Stimulated activated CD4-positive, alpha-beta T cell treated with anti-CD3 and anti-CD28 coated beads, Interleukin-15, amount 100 ng/mL, for 48 hours (primary cell): ENCODE measurements at regions not wholly inside any gene's neighbourhood (a gene's known extent, or its start where the extent isn't known, plus 50 kb on each side); places are given as distances from the start of the nearest gene placed in this dataset.

ENCODE experiments used
- DNase-seq, 2 donors: peaks; one replicate each; pipeline ENCODE4 v3.0.0-alpha.2; 2020; ENCODE audit warnings: low read depth in 2 of 2

DNA sequence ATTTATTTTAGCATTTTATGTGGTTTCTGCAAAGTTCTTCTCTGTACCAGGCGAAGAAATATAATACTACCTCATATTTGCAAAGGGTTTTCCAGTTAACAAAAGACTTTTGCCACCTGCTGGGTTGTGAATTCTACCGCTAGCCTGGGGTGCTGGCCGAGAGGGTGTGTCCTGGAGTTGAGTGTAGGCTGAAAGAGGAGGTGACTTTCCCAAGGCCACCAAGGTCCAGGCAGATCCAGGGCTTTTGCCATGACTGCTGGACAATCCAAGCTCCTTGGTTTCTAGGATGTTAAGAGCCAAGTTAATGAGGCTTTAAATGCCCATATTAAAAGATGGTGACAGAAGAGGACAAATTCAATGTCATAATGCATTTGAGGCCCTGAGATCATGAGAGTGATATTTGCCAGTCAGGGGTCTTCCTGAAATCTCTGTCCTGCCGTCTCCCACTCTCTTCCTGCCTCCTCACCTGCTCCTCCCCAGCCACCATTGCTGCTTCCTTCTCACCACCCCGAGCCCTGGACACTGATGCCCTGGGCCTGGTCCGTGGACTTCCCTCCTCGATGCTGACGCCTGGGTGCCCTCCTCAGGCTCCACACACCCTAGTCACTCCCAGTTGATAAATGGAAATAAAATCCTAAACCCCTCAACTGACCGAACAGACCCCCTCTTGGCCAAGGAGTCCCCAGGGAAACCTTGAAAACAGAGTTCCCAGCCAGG lies 825.6 kb downstream of the TBC1D22A start:
- DNase-seq, result no peak

DNA sequence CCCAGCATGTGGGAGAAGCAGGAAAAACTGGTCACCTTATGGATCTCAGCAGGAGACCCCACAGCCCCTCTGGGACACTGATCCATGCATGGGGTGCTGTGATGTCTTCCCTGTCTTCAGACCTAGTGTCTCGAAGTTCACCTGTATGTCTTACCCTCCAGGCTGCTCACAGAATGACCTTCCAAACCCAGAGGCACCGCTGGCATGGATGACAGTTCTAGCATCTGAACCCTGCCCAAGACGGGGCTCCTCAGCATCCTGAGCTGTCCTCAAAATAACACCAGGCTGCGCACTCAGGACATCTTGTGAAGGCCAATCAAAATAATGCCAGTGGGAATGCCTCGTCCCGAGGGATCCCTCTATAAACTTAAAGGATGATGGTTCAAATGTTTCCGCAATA lies 824.9 kb downstream of the TBC1D22A start:
- DNase-seq, result no peak

DNA sequence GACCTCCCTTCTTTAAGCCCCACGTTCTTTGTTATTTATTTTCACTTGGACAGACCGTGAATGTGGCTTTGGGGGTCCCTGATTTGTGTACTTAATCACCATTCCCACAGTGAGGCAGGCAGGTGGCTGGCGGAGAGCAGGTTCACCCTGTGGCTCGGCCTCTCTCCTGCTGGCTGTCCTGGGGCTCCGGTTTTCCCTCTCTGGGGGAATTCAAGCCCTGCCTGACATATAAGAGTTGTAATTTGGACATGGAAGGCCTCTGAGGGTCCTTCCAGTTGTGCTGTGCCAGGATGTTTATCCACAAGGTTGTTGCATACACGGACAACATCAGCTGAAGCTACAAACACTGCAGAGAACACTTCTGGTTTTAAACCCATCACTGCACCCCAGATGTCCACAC lies 824.5 kb downstream of the TBC1D22A start:
- no peak for DNase-seq

DNA sequence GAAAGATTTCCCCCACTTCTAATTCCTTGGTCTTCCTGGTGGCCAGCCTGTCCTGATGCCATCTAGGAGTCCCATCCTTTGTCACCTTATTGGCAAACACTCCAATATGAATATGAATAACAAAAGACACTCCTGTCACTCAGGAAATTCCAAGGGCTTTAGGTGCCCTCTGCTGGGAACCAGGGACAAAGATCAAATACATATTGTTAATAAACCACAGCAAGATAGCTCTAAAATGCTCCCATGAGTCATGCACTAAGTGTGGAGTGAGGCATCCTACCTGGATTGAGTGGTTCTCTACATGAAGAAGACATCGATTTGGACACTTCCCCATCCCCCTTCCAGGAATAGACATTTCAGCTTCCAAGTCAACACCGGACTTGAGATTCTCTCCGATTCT lies 823.6 kb downstream of the TBC1D22A start:
- no peak for DNase-seq

DNA sequence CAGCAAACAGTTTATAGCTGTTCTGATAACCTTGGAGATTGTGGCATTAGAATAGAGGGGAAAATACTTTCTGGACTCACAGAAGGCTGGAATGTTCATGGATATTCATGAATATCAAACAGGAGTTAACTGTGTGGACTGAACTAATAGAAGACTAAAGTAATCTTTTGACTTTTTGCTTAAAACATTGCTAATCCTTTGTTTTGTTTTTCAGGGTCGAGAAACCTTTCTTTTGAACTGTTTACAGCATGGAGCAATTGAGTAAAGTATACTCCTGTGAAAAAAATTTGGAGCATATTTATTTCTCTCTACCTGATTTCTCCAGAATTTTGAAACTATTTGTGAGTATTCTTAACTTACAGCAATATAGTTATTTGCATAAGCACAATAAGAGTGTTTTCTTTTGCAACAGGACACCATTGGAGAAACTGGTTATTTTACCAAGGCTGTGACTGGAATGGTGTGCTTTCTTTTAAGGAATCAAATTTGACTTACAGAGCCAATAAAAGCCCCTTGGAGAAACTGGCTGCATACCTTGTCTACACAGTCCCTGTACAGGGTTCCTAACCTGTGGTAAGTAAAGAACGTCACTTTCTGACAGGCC lies 821.6 kb downstream of the TBC1D22A start:
- no peak for DNase-seq

DNA sequence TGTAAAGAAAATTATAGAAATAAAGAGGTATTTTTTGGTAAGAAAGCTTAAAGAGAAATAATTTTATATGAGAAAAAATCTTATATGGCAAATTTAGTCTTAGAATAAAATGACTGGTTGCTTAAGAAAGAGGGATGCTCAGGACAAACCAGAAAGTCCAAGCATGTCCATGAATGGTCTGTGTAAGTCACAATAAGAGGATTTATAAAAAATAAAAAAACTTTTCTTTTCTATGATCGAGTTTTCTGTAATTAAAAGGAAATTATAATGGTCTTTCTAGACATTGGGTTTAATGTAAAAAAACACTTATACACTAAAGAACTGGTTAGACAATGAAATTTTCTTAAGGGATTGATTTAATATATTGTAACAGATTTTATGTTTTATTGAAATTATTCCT lies 819.6 kb downstream of the TBC1D22A start:
- no peak for DNase-seq

DNA sequence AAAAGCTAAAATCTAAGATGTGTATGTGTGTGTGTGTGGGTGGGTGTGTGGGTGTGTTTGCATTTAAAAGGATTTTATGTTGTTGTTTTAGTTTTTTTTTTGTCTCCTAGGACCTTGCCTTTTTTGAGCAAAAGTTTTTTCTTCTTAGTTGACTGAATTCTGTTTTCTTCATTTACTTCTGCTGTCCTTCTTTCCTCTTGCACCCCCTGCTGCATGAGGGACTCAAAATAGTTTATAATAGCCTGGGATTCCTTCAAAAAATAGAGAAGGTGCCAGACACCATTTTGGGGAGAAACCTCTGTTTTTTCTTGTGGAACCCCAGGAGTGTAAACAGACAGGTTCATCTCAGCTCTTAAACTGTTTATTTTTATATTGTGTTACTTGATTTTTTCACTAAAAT lies 817.7 kb downstream of the TBC1D22A start:
- DNase-seq, result no peak

DNA sequence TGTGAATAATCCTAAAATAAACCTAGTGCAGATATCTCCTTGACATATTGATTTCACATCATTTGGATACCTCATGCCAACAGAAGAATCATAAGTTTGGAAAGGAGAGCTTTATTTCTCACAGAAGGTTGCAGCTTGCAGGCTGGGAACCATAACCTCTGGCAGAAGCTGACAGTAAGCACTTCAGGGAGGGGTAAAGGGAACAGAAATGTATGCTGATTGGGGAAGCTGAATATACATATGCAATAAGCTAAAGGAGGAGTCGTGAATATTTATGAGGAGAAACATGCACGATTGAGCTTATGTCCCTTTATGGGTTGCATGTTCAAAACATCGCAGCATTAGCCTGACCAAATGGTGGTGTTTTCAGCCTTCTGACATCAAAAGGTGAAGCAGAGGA lies 814.5 kb downstream of the TBC1D22A start:
- DNase-seq, result no peak

DNA sequence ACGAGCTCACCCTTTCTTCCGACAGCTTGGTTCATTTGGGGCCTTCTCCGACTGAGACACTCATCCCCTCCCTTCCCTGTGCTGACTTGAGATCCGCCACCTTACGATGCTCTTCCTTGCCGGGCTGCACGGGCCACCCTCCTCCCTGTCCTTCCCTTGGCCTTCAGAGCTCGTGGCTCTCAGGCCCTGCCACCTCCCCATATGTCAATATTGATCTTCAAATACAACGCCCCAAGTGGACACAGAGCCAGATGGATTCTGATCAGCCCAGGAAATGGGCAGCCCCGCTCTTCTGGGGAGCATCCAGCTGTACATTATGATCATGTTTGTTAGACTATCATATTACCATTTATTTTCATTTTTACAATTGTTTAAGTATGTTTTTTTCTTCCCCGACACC lies 812.8 kb downstream of the TBC1D22A start:
- no peak for DNase-seq

DNA sequence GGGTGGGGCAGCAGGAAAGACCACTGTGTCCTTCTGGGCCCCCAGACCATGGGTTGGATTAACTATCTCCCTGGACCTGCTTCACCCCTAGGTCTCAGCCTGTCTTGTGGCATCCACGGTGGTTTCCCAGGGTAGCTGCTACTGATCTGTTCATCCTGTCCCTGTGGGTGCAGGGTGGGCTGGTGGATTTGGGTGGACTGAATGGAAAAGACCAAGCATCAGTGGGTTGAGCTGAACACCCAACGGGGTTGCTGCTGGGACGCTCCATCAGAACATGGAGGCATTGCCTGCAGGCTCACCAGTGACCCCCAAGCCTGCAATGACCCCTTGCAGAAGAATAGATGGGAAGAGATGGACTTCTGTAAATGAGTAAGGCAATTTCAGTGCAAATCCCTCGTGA lies 812.1 kb downstream of the TBC1D22A start:
- no peak for DNase-seq

DNA sequence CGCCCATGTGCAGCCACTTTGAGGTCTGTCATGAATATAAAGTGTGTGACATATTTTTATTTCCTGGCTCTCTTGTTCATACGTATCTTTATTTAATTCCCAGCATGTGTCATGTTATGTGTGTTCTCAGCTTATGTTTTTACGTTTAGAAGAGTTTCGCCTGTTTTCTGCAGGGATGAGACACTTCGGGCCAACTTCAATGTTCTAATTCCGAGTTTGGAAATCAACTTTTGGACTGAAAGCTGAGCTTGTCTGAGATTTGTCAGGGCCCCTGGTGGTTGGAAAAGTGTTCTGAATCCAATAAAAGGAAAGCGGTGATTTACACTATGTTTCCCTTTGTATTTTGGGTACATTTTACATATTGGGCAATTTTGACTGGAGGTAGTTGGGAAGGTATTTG lies 810.7 kb downstream of the TBC1D22A start:
- no peak for DNase-seq

DNA sequence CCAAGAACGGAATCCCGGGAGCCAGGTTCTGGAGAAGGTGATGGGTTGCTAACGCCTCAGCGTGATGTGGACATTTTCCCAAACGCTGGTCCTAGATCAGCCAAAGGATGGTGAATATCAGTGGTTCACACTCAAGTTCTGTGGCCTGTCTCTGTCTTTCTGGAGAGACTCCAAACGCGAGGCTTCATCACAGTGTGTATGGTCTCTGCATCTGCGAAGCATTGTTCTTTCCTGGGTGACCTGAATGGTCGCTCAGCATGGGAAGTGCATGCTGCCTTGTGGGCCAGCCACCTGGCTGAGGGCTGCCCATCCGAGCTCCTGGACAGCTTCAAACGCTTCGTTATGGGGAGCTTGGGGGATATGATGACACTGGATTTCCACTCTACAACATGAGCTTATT lies 810.0 kb downstream of the TBC1D22A start:
- no peak for DNase-seq

DNA sequence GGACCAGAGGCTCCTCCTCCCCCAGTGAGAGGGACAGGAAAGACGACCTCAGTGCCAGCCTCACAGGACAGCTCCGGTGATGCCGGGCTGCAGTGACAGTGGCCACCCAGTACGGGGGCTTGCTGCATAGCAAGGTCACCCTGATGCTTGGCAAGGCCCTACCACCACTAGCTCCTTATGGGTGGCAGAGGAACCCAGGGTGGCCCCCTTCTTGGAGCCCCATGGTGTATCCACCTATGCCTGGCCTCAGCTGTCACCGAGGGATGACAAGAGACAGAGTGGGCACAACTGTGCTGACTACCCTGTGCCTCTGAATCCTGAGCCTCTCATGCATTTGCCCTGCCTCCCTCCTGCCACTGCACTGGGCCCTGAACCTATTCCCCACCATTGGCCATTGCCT lies 809.2 kb downstream of the TBC1D22A start:
- DNase-seq, result no peak

DNA sequence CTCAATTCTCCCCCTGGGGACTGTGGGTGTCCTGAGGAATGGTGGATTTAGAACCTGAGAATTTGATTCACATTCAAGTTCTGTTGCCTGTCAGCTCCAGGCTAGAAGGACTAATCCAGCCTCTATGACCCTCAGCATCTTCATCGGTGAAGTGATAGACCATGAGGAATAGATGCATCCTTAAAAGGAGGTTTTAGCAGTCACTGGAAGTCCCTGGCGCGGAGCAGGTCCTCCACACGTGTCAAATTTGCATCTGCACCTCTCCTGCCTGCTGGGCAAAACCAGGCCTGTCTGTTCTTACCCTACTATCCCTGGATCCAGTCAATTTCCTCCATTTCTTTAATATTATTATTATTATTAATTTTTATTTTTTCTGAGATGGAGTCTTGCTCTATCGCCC lies 808.4 kb downstream of the TBC1D22A start:
- no peak for DNase-seq

DNA sequence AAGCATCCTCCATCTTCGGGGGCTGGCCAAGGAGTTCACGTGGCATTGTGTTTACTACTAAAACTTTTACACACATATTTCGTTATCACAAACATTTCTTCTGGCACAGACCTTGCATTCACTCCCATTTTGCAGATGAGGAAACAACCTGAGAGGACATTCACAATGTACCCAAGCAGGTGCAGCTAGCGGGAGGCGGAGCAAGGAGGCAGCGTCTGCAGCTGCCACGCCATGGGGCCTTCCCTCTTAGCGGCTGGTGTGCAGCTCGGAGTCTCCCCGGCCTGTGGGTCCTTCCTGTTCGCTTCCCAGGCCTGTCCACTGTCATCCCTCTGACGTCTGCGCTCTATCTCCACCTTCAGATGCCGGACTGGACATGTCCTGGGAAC lies 807.8 kb downstream of the TBC1D22A start:
- DNase-seq, result no peak

DNA sequence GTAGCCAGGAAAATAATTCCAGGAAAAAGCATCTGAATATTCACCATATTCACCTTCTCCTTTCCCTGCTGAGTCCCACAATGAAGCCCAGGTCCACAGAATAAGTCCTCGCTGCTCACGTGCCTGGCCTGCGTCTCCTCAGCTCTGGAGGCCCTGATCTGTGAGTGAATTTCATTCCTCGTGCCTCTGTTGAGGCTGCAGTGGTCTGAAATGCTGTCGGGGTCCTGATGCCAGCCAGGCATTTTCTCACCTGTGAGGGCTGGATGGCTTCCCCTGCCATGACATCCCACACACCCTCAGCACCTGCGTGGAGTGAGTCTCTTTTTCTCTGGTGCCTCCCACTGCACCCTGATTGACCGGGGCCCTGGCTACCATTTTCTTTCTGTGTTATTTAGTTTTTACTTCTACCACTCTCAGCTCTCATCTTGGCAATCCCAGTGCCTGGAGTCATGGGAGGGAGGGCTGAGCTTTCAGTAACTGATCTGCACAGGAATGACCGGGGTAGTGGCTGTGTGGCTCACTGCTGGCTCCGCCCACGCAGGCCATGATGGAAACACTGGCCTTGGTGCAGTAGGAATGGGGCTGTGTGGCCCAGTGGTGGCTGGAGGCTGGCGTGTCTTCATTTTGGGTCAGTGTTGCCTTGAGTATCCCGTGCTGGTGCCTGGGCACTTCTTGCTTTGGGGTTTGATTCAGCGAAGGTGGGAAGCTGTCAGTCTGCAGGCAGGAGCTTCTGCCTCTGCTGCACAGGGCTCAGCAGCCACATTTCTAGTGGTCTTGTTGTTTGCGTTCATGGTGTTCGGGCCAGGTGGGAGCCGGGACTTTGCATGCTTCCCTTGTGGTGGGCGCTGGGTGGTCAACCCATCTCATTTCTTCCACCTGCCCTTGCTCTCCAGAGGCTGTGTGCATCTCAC lies 807.2 kb downstream of the TBC1D22A start:
- no peak for DNase-seq

DNA sequence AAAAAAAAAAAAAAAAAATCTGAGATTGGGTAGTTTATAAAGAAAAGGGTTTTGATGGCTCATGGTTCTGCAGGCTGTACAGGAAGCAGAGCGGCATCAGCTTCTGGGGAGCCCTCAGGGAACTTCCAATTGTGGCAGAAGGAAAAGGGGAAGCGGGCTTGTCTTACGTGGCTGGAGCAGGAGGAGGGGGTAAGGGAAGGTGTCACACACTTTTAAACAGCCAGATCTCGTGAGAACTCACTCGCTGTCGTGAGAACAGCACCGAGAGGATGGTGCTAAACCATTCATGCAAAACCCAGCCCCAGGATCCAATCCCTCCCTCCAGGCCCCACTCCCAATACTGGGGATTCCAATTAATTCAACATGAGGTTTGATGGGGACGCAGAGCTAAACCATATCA lies 806.2 kb downstream of the TBC1D22A start:
- DNase-seq, result no peak

DNA sequence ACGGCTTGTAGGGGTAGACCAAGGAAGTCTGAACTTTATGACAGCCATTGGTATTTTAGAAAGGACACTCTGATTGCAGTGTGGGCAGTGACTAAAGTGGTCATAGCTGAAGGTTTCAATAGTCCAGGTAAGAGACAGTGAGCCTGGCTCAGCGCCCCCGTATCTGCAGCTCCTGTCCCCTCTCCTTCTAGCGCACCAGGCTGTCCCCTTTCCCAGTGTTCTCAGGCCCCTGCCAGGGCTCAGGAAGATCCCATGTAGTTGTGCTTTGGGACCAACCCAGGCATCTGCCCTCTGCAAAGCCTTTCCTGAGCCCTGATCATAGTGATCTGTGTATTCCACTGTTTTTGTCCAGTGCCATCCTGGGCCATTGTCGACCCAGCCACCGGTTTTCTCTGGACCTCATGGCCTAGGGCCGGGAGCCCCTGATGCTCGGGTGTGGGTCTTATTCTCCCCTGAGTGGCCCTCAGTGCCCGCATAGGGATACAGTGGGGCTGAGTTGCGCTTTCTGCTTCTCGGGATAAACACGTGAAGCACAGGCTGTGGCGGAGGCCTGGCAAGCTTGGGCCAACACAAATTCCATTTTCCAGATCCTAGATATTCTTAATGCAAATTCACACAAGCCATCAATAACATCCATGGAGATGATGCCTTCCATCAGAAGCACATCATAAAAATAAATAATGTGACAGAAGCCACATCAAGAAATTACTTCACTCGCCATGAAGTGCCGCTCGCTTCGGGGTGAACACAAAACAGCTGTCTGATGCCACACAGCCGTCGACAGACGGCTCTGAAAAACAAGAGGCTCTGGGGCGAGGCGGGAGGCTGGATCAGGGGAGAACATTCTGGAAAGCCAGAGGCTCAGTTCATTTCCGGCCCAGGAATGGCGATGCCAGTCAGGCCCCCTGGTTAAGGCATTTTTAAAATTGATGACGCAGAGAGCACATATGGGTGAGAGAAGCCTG lies 805.0 kb downstream of the TBC1D22A start:
- DNase-seq, result no peak

DNA sequence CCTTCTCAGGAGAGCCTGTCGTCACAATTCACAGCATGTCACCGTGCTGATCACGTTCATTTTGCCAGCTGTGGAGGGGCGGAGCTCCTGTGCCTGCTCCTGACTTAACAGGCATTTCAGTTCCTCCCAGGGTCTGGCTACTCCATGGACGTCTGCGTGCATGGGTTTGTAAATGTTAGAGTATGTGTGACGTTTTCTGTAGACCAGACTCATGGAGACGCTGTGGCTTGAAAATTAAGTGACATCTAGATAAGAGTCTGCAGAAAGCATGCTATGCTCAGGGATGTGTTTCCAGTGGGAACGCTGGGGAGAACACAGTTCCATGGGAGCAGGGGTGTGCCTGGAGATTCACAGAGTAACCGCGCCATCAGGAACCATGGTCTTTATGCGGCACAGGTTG lies 804.0 kb downstream of the TBC1D22A start:
- no peak for DNase-seq

DNA sequence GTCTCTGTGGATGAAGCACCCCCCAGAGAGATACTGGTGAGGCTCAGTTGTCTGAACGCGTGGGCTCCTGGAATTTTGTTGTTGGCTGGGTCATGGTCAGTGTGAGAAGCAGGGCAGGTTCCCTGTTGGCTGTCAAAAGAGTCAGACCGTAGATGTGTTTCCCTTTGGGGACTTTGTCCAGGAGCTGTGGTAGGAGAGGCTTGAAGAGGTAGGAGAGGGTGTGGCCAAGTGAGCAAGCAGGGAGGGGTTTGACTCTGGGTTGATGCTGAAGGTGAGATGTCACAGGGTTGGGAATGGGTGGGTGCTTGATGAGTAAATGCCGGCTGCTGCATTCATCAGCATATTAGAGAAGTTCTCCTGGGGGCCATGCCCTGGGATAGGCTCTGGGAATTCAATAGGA lies 803.2 kb downstream of the TBC1D22A start:
- DNase-seq, result no peak

DNA sequence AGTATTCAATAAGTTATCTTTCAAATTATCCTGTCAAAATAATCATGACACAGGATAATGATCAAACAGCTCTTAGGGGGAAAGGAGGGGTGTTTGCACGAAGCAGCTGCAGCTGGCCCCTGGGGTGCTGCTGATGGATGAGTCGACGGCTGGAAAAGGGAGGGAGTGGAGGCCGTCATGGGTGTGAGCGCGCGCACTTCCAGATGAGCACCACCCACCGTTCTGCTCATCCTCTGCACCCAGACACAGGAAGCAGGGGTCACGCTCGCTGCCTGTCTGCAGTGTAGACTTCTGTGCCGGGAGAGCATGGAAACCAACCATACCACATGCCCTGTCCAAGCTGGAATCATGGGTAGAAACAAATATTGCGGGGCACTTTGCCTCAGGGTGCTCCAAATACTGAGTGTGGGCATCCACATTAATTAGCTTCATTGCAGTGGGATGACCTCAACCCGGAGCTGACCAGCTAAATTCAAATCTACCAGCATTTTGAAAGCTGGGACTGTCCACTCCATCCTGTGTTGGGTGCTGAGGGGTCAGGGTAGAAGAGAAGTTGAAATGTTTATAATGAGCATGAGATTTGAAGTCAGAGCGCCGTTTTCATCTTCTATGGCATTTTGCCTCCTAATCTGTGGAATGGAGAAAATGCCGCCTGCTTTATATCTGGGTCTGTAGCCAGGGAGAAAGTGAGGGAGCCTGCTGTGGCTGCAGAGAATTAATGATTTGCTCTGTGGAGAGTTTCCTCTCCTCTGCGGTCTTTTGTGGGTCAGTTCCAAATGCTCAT lies 802.4 kb downstream of the TBC1D22A start:
- no peak for DNase-seq
